A549 (cell line): ENCODE measurements at regions not wholly inside any gene's neighbourhood (a gene's known extent, or its start where the extent isn't known, plus 50 kb on each side); places are given as distances from the start of the nearest gene placed in this dataset.

Source experiments
- CTCF ChIP-seq: fragments of >200 bp; sonication (Bioruptor Twin); formaldehyde crosslinking; IDR thresholded peaks from 3 replicates; pipeline ENCODE4 v1.5.1; 2016
- EHMT2 ChIP-seq: fragments of 200-600 bp; sonication (generic); IDR thresholded peaks from 2 replicates; pipeline ENCODE4 v1.6.1; 2016; ENCODE audit warnings: antibody characterized with exemption, low read depth, mild to moderate bottlenecking, moderate library complexity
- POLR2A ChIP-seq: IDR thresholded peaks from 2 replicates; pipeline ENCODE4 v1.6.1; 2012; ENCODE audit warnings: mild to moderate bottlenecking, low read length
- SMC3 ChIP-seq: fragments of >200 bp; sonication (Bioruptor Twin); formaldehyde crosslinking; IDR thresholded peaks from 3 replicates; pipeline ENCODE4 v1.6.1; 2018; ENCODE audit warnings: inconsistent platforms

- TF ChIP-seq CTCF (no peak), POLR2A (no peak), SMC3 (no peak), EHMT2 (no peak)
Observed at GRCh38 chr2:152924722-152925121, 206.3 kb downstream of the ARL6IP6 start.
